Neuronal stem cell (in vitro differentiated cells): ENCODE measurements at regions not wholly inside any gene's neighbourhood (a gene's known extent, or its start where the extent isn't known, plus 50 kb on each side); places are given as distances from the start of the nearest gene placed in this dataset.

Experiments
- DNase-seq: peaks from one replicate; pipeline ENCODE4 v3.0.0-alpha.2; 2013; ENCODE audit warnings: low spot score
- H2AFZ ChIP-seq: one replicate; pipeline ENCODE4 v1.6.1; 2013; ENCODE audit warnings: mild to moderate bottlenecking, low read length, inconsistent platforms
- H2AK5ac ChIP-seq: 2 replicates; pipeline ENCODE4 v1.6.1; 2013; ENCODE audit warnings: low read depth, mild to moderate bottlenecking, inconsistent platforms, low read length, moderate library complexity, mixed read lengths
- H2BK120ac ChIP-seq: 2 replicates; pipeline ENCODE4 v1.6.1; 2013; ENCODE audit warnings: low read depth, mild to moderate bottlenecking, inconsistent platforms, low read length, moderate library complexity, mixed read lengths
- H2BK12ac ChIP-seq: one replicate; pipeline ENCODE4 v1.6.1; 2013; ENCODE audit warnings: low read length, inconsistent platforms
- H2BK15ac ChIP-seq: 2 replicates; pipeline ENCODE4 v1.6.1; 2013; ENCODE audit warnings: mild to moderate bottlenecking, low read length, inconsistent platforms, mixed read lengths
- H2BK5ac ChIP-seq: one replicate; pipeline ENCODE4 v1.6.1; 2013; ENCODE audit warnings: inconsistent platforms, mild to moderate bottlenecking, low read length, moderate library complexity
- H3K14ac ChIP-seq: one replicate; pipeline ENCODE4 v1.6.1; 2013; ENCODE audit warnings: low read length, inconsistent platforms
- H3K18ac ChIP-seq: 2 replicates; pipeline ENCODE4 v1.6.1; 2013; ENCODE audit warnings: low read length, inconsistent platforms
- H3K23ac ChIP-seq: 2 replicates; pipeline ENCODE4 v1.6.1; 2013; ENCODE audit warnings: low read depth, mild to moderate bottlenecking, mixed read lengths, low read length, inconsistent platforms; ENCODE audit not compliant: poor library complexity
- H3K27ac ChIP-seq: replicated peaks from 3 replicates; pipeline ENCODE4 v1.5.1; 2013; ENCODE audit warnings: low read length, inconsistent platforms
- H3K27me3 ChIP-seq, 3 experiments: 2 replicates each; pipeline ENCODE4 v1.6.1; 2013; ENCODE audit warnings: low read length in 3 of 3, mild to moderate bottlenecking in 2 of 3, inconsistent platforms in 1 of 3, low read depth in 1 of 3, mixed read lengths in 1 of 3, moderate library complexity in 1 of 3; ENCODE audit not compliant: control insufficient read depth in 3 of 3, insufficient read depth in 3 of 3
- H3K36me3 ChIP-seq, 2 donors: replicated peaks in 1 of 2; 2 replicates each; pipeline ENCODE4 v1.6.1; 2013; ENCODE audit warnings: low read length in 2 of 2; ENCODE audit not compliant: control insufficient read depth in 2 of 2, insufficient read depth in 2 of 2
- H3K4ac ChIP-seq: 2 replicates; pipeline ENCODE4 v1.6.1; 2013; ENCODE audit warnings: inconsistent platforms, mild to moderate bottlenecking, low read length, moderate library complexity
- H3K4me1 ChIP-seq, 2 donors: 1 replicate in 1 of 2; 2 replicates in 1 of 2; pipeline ENCODE4 v1.6.1; 2013; ENCODE audit warnings: low read length in 2 of 2, low read depth in 1 of 2; ENCODE audit not compliant: control insufficient read depth in 2 of 2, insufficient read depth in 1 of 2
- H3K4me2 ChIP-seq: one replicate; pipeline ENCODE4 v1.6.1; 2013; ENCODE audit warnings: mild to moderate bottlenecking, low read length, inconsistent platforms; ENCODE audit not compliant: insufficient read depth, poor library complexity, severe bottlenecking
- H3K4me3 ChIP-seq, 2 donors: 2 replicates each; pipeline ENCODE4 v1.5.1; 2013; ENCODE audit warnings: low read length in 2 of 2, mild to moderate bottlenecking in 2 of 2, inconsistent platforms in 1 of 2, moderate library complexity in 1 of 2
- H3K79me1 ChIP-seq: one replicate; pipeline ENCODE4 v1.6.1; 2013; ENCODE audit warnings: low read depth, mild to moderate bottlenecking, inconsistent platforms, low read length, moderate library complexity
- H3K9ac ChIP-seq: one replicate; pipeline ENCODE4 v1.6.1; 2013; ENCODE audit warnings: mild to moderate bottlenecking, low read depth, low read length, inconsistent platforms; ENCODE audit not compliant: poor library complexity
- H3K9me3 ChIP-seq, 2 donors: replicated peaks in 1 of 2; 2 replicates each; pipeline versions ENCODE3 to v1.6.1; 2013; ENCODE audit warnings: low read length in 2 of 2, mild to moderate bottlenecking in 2 of 2, inconsistent platforms in 1 of 2, low read depth in 1 of 2, mixed read lengths in 1 of 2, moderate library complexity in 1 of 2; ENCODE audit not compliant: control insufficient read depth in 2 of 2, insufficient read depth in 1 of 2
- H4K8ac ChIP-seq: one replicate; pipeline ENCODE4 v1.6.1; 2013; ENCODE audit warnings: low read depth, mild to moderate bottlenecking, inconsistent platforms, low read length, moderate library complexity
- H4K91ac ChIP-seq: one replicate; pipeline ENCODE4 v1.6.1; 2013; ENCODE audit warnings: low read length, low read depth, mild to moderate bottlenecking, inconsistent platforms; ENCODE audit not compliant: poor library complexity
- WGBS, 2 donors: extraction: QIAGEN DNeasy Blood & Tissue Kit; methylation state at CpG; one replicate each; pipeline ENCODE4 v1.1.7; 2013; ENCODE audit warnings: missing lambda C conversion rate in 2 of 2, mixed read lengths in 1 of 2; ENCODE audit not compliant: insufficient read length in 2 of 2, insufficient replicate concordance in 1 of 2; ENCODE audit errors: extremely low coverage in 2 of 2; 5-methylcytosine and 5-hydroxymethylcytosine counted together

DNA sequence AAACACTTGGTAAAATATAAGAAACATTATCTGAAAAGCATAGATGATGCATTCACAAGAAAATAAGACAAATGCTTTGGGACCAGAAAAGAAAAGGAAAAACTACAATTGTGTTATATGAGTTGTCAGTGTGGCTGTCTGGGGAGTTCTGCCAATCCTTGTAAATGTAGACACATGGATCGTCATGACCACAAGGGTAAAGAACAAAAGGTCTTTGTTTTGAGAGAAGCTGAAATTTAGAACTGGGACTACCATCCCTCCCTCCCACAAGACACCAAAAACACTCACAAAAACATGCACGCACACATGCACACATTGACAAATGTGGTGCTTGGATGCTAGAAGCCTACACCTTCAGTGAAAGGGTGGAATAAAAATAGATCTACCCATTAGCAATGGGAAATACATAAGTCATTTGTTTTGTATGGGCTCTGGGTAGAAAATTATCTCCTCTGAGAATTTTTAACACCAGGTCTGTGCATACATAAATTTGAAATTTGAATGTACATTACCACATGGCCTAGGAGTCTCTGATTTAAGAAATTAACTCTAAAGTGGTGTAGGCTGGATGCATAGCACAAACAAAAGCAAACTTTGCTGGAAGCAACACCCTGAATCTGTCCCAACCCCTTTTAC lies 266.2 kb upstream of the SLC39A10 start:
- H3K4me3 ChIP-seq: no peak overlapping the region
- no peak overlapping the region for H3K4ac ChIP-seq
- no peaks in the 10 kb centered on the region for H3K36me3 ChIP-seq
- no peak overlapping the region for H2BK120ac ChIP-seq
- no peak overlapping the region for H3K14ac ChIP-seq
- H3K9ac ChIP-seq: no peak overlapping the region
- H3K4me2 ChIP-seq: no peak overlapping the region
- no CpG with 5 or more reads among the region's 2 CpGs for WGBS, 2 donors
- no peak overlapping the region for H2AFZ ChIP-seq
- no peak overlapping the region for H3K23ac ChIP-seq
- H2BK12ac ChIP-seq: no peak overlapping the region
- no peak overlapping the region for H4K8ac ChIP-seq
- H3K79me1 ChIP-seq: no peaks in the 10 kb centered on the region
- H3K18ac ChIP-seq: no peak overlapping the region
- DNase-seq: no peak
- no peaks in the 10 kb centered on the region for H3K4me1 ChIP-seq
- H3K27me3 ChIP-seq: no peaks in the 10 kb centered on the region
- no peak overlapping the region for H3K27ac ChIP-seq
- H2BK5ac ChIP-seq: no peak overlapping the region
- no peaks in the 10 kb centered on the region for H3K9me3 ChIP-seq
- no peak overlapping the region for H2AK5ac ChIP-seq
- H4K91ac ChIP-seq: no peak overlapping the region
- no peak overlapping the region for H2BK15ac ChIP-seq

GRCh38 chr2:195388028-195388427 lies 269.0 kb upstream of the SLC39A10 start:
- Histone ChIP-seq H3K27ac (no peak overlapping the region), H3K4me3 (no peak overlapping the region), H3K18ac (no peak overlapping the region), H3K4me2 (no peak overlapping the region), H2AFZ (no peak overlapping the region), H2BK15ac (no peak overlapping the region), H3K9ac (no peak overlapping the region), H2AK5ac (no peak overlapping the region), H4K8ac (no peak overlapping the region), H2BK12ac (no peak overlapping the region), H3K27me3 (no peaks in the 10 kb centered on the region), H4K91ac (no peak overlapping the region), H3K23ac (no peak overlapping the region), H3K36me3 (no peaks in the 10 kb centered on the region), H3K14ac (no peak overlapping the region), H2BK120ac (no peak overlapping the region), H3K9me3 (no peaks in the 10 kb centered on the region), H3K4ac (no peak overlapping the region), H3K4me1 (no peaks in the 10 kb centered on the region), H2BK5ac (no peak overlapping the region), H3K79me1 (no peaks in the 10 kb centered on the region)
- DNase-seq: no peak

DNA sequence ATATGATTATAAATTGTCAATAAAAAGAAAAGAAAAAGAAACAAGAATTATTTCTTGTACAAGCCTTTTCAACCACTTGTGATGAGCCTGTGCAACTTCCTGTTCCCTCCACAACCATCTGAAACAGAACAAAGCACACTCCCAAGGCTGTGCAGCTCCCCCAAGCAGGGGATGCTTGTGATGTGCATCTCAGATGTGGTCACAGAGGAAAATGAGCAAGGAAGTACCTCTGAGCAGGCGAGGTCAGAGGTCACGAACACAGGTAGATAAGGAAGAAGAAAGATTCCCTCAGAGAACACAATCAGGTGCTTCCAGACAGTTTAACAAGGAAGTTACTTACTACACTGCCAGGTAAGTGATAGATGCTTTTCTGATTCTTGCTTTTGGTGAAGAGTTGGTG lies 274.8 kb upstream of the SLC39A10 start:
- no peak overlapping the region for H3K23ac ChIP-seq
- no peak overlapping the region for H3K4me3 ChIP-seq
- no peak overlapping the region for H2BK12ac ChIP-seq
- H3K14ac ChIP-seq: no peak overlapping the region
- no peaks in the 10 kb centered on the region for H3K4me1 ChIP-seq
- no peak overlapping the region for H2AK5ac ChIP-seq
- no peak overlapping the region for H2AFZ ChIP-seq
- H2BK5ac ChIP-seq: no peak overlapping the region
- H2BK15ac ChIP-seq: no peak overlapping the region
- no peaks in the 10 kb centered on the region for H3K9me3 ChIP-seq
- no peaks in the 10 kb centered on the region for H3K27me3 ChIP-seq
- H2BK120ac ChIP-seq: no peak overlapping the region
- H4K91ac ChIP-seq: no peak overlapping the region
- no peak for DNase-seq
- no peak overlapping the region for H3K4me2 ChIP-seq
- H3K9ac ChIP-seq: no peak overlapping the region
- H3K18ac ChIP-seq: no peak overlapping the region
- WGBS, 2 donors: no CpG with 5 or more reads among the region's 2 CpGs
- H3K27ac ChIP-seq: no peak overlapping the region
- no peak overlapping the region for H4K8ac ChIP-seq
- H3K36me3 ChIP-seq: no peaks in the 10 kb centered on the region
- no peaks in the 10 kb centered on the region for H3K79me1 ChIP-seq
- H3K4ac ChIP-seq: no peak overlapping the region

GRCh38 chr2:195370167-195370943 lies 286.7 kb upstream of the SLC39A10 start:
- no peak for DNase-seq
- no peak overlapping the region for H3K4me2 ChIP-seq
- H3K18ac ChIP-seq: no peak overlapping the region
- H2AFZ ChIP-seq: no peak overlapping the region
- no peak overlapping the region for H2BK5ac ChIP-seq
- no peak overlapping the region for H4K8ac ChIP-seq
- H3K27ac ChIP-seq: no peak overlapping the region
- H3K4me3 ChIP-seq: no peak overlapping the region
- no peak overlapping the region for H2AK5ac ChIP-seq
- no peak overlapping the region for H3K14ac ChIP-seq
- no CpG with 5 or more reads among the region's 4 CpGs for WGBS, 2 donors
- no peak overlapping the region for H3K4ac ChIP-seq
- H3K4me1 ChIP-seq: no peaks in the 10 kb centered on the region
- H3K79me1 ChIP-seq: no peaks in the 10 kb centered on the region
- H3K9ac ChIP-seq: no peak overlapping the region
- H3K23ac ChIP-seq: no peak overlapping the region
- no peak overlapping the region for H2BK15ac ChIP-seq
- H3K27me3 ChIP-seq: no peaks in the 10 kb centered on the region
- H3K36me3 ChIP-seq: no peaks in the 10 kb centered on the region
- no peak overlapping the region for H4K91ac ChIP-seq
- no peak overlapping the region for H2BK120ac ChIP-seq
- no peak overlapping the region for H2BK12ac ChIP-seq
- H3K9me3 ChIP-seq: no peaks in the 10 kb centered on the region
